ENCODE measurements at regions not wholly inside any gene's neighbourhood (a gene's known extent, or its start where the extent isn't known, plus 50 kb on each side); places are given as distances from the start of the nearest gene placed in this dataset.

GRCh38 chr16:5616841-5617240, 519.2 kb upstream of the EEF2KMT start:
- DNase-seq = no peak

DNA sequence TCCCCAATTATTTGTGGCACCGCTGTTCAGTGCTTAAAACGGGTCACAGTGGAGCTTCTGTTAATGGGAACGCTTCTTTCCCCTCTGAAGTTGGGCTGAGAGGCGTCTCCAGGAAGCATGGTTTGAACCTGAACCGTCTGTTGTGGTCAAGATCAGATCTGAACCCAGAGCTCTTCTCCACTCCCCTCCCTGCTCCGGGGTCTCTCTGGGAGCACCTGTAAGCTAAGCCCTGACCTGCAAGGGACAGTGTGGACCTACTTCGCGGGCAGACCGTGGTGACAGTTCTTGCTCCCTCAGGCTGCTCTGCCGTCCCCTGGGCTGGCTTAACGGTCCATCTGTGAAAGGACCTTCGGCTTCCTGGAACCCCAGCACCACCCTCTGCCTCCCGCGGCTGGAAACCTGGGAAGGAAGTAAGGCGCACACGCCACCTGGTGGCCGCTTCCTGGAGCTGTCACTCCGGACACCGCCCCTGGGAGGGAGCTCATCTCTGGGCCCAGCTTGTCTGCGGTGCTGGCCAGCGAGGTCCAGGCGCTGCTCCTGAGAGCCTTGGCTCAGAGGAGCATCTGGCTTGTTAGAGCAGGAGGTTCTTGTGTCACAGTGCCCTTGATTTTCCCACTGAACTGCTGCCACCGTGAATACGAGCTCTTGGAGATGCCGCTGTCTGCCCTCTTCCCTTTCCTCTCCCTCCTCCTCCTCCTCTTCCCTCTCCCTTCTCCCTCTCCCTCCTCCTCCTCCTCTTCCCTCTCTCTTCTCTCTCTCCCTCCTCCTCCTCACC, 518.5 kb upstream of the EEF2KMT start:
- peak; percentile 58 for DNase-seq

GRCh38 chr16:5607169-5607568, 509.6 kb upstream of the EEF2KMT start:
- DNase-seq = no peak

DNA sequence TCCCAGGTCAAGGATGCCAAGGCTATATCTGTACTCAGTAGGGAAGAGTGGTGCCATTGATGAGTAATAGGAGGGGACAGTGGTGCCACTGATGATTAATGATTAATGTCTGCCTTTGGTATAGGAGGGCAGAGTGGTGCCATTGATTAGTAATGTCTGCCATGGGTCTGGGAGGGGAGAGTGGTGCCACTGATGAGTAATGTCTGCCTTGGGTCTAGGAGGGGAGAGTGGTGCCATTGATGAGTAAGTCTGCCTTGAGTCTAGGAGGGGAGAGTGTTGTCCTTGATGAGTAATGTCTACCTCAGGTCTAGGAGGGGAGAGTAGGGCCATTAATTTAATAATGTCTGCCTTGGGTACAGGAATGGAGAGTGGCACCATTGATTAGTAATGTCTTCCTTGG, 507.8 kb upstream of the EEF2KMT start:
- DNase-seq = no peak

GRCh38 chr16:5604770-5605169, 507.2 kb upstream of the EEF2KMT start:
- peak; percentile 39 for DNase-seq

DNA sequence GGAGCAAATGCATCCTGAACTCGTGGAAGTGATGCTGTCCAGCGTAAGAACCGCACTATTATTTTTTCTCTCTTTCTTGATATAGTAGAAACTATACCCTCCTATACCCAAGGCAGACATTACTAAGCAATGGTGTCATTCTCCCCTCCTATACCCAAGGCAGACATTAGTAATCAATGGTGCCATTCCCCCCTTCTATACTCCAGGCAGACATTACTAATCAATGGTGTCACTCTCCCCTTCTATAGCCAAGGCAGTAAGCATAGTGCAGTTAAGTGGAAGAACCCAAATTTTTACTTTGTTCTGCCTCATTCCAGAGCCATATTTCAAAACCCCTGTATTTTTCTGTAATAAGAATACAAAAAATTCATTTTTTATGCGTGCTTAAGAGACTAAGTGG, 506.2 kb upstream of the EEF2KMT start:
- DNase-seq = no peak

- no peak for DNase-seq
Observed at GRCh38 chr16:5601957-5602356, 504.4 kb upstream of the EEF2KMT start.

DNA sequence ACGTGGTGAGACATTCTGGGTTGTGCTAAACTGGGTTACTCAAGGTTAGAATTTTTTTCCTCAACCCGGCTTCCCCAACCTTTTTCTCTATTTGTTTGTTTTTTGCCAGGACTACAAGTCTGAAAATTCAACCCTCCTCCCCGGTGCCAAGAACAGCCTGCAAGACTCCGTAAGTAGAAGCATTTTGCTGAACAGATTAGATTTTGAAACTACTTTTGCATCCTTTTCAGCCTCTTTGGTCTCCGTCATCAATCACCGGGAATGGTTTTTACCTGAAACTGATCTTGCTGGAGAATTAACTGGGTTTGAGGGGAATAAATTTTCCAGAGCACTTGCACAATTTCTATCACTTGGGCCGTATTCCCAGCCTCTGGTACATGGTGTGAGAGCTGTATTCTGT, 501.2 kb upstream of the EEF2KMT start:
- DNase-seq = no peak

DNA sequence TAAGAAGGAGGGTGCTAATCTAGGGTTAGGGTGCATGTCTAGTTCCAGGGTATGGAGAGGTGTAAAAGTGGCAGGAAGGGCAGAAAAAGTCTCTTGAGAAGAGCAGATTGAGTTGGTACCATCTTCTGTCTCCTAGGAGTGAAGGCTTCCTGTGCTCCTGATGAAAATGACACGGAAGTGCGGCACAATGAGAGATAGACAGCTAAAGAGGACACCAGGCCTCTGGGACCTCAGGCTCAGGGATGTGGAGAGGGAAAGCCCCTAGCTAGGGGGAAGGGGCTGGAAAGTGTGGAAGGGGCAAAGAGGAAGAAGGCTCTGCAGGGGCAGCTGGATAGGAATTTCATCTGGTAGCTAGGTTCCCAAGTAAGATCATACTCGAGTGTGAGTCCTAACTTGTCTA, 498.3 kb upstream of the EEF2KMT start:
- DNase-seq = no peak

DNA sequence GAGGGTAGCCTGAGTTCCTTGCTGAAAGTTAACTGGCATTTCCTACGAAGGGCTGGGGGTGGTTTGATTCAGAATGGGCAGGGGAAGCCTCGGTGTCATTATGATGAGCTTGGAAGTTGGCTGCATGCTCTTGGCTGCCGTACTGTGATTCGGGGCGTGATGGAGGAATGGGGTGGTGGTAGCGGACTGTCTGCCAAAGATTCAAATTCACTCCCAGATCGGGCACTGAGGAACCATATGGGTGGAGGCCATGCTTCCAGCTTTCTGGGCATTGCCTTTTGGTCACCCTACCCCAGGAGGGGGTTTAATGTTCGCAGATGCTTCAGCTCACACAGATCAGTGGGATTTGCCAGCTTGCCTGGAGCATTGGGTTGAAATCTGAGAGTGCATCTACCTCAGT, 492.8 kb upstream of the EEF2KMT start:
- DNase-seq = no peak

GRCh38 chr16:5589812-5590373, 492.3 kb upstream of the EEF2KMT start:
- DNase-seq = no peak

- no peak for DNase-seq
Observed at GRCh38 chr16:5584109-5584508, 486.5 kb upstream of the EEF2KMT start.

GRCh38 chr16:5582529-5582928, 484.9 kb upstream of the EEF2KMT start:
- DNase-seq = no peak

GRCh38 chr16:5581908-5582307, 484.3 kb upstream of the EEF2KMT start:
- DNase-seq = no peak

DNA sequence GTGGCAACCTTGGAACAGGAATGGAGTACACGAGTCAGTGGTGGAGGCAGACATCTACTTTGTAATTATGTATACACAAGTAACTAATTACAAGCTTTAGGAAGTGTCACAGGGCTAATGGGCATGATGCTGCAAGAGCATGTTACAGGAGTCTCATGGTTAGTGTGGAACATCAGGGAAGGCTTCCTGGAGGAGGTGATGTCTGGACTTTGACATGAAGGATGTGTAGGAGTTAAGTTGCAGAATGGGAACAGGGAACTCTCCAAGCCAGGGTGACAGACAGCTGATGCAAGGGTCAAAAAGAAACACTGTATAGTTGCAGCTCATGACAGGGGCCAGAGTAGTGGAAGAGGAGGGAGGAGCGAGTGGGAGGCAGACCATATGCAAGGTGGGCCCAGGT, 483.8 kb upstream of the EEF2KMT start:
- DNase-seq = no peak

GRCh38 chr16:5580772-5581171, 483.2 kb upstream of the EEF2KMT start:
- no peak for DNase-seq

GRCh38 chr16:5580296-5580695, 482.7 kb upstream of the EEF2KMT start:
- DNase-seq = no peak

GRCh38 chr16:5578980-5579379, 481.4 kb upstream of the EEF2KMT start:
- DNase-seq = no peak

DNA sequence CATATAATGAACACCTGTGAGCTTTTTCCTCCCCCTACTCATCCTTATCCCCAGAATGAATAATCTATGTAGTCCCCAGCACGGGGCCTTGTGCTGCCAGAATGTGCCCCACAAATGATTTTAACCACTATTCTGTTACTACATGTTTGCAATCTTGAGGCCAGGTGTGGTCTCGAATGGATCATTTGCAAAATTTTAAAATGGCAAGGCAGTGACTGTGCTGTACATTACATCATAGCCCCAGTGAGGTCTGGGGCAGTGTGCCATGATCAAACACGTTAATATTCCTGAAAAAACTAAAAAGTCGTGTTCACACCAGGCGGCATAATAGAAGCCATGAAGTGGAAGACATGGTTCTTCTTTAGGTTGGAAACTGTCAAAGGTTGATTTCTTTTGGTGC, 479.9 kb upstream of the EEF2KMT start:
- DNase-seq = no peak

DNA sequence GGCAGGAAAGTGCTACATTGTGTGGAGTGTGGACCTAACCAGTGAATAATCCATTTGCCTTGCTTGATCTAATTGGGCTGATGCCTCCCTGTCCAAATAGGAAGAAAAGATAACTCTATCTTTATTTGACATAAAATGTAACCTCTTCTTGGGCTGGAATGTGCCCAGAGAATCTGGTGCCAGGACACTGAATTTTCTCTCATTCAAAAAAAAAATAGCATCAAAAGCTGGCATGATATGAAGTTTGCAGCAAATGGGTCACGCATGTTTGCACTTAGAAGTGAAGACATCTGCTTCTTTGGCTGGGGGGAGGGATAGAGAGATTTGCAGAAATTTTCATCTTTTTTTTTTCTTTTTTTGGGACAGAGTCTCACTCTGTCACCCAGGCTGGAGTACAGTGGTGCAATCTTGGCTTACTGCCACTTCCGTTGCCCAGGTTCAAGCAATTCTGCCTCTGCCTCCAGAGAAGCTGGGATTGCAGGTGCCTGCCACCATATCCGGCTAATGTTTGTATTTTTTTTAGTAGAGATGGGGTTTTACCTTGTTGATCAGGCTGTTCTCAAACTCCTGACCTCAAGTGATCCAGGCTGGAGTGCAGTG, 478.2 kb upstream of the EEF2KMT start:
- no peak for DNase-seq

DNA sequence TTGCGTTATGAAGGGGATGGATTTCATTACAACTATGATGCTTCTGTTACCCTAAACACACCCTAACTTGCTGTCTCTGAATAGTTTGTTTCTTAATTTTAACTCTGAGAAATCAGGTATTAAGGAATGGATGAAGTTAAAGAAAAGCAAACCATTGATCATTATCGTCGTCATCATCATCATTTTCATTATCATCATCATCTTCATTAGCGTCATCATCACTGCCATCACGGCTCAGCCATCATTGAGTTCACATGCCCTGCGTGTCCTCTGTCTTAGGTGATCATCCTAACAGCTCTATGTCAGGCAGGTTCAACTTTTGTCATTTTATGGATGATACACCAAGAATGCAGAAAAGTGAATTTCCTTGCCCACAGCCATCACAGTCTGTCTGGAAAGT, 477.5 kb upstream of the EEF2KMT start:
- DNase-seq = no peak

- DNase-seq = no peak
Observed at GRCh38 chr16:5572056-5572455, 474.5 kb upstream of the EEF2KMT start.

DNA sequence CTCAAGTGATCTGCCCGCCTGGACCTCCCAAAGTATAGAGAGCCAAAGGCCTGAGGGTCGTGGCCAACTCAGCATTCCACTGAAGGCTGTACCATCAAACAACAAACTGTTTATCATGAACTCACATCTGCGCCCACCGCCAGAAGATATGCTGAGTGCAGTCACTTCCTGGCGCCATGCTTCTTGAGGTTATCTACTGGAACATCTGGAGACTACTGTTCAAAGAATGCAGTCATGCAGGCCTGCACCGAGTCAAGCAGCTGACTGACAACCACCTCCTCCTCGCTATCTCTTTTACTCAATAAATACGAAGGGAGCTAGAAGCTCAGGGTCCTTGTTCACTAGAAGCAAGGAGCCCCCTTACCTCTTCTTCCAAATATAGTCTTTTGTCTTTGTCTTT, 473.9 kb upstream of the EEF2KMT start:
- no peak for DNase-seq

- DNase-seq = no peak
Observed at GRCh38 chr16:5561800-5562199, 464.2 kb upstream of the EEF2KMT start.

GRCh38 chr16:5560084-5560483, 462.5 kb upstream of the EEF2KMT start:
- DNase-seq = no peak

All from suppressor macrophage treated with lipopolysaccharide for 4 hours (primary cell).